ENCODE measurements at regions not wholly inside any gene's neighbourhood (a gene's known extent, or its start where the extent isn't known, plus 50 kb on each side); places are given as distances from the start of the nearest gene placed in this dataset.

GRCh38 chr7:156460858-156461627 is 179.5 kb upstream of the RNF32 start:
- no peak for TF ChIP-seq POLR2A (IDR thresholded peaks at IDR 0.05)
- no peak for TF ChIP-seq CTCF (IDR thresholded peaks at IDR 0.05)

Data from upper lobe of left lung (tissue), 4 donors.